GM21825 (cell line): ENCODE measurements at regions not wholly inside any gene's neighbourhood (a gene's known extent, or its start where the extent isn't known, plus 50 kb on each side); places are given as distances from the start of the nearest gene placed in this dataset.

Experiments used
- ATAC-seq: cut with Tn5 transposase; IDR thresholded peaks from one replicate; pipeline ENCODE4 v1.9.1; 2021; ENCODE audit warnings: mild to moderate bottlenecking, moderate library complexity; ENCODE audit not compliant: unreplicated experiment

- ATAC-seq, result no peak
These were observed 142.5 kb upstream of the ROBO1 start for GRCh38 chr3:79910337-79910736.

GRCh38 chr3:79906106-79906505 lies 138.3 kb upstream of the ROBO1 start:
- no peak for ATAC-seq

DNA sequence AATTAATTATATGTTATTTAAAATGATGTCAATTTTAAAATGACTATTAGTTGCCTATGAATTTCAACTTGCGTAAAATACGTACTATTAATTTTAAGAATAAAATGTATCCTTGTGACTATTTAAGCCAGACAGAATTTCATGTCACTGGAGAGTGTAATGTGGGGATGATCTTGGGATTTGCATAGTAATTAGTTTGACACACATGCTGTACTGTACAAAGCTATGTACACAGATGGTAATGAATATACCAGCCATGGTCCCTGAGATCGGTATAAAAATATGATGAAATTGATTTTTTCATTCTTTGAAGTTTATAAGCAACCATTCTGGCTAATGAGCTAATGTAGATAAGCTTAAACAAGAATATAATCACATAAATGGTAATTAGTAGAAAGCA lies 134.4 kb upstream of the ROBO1 start:
- no peak for ATAC-seq

DNA sequence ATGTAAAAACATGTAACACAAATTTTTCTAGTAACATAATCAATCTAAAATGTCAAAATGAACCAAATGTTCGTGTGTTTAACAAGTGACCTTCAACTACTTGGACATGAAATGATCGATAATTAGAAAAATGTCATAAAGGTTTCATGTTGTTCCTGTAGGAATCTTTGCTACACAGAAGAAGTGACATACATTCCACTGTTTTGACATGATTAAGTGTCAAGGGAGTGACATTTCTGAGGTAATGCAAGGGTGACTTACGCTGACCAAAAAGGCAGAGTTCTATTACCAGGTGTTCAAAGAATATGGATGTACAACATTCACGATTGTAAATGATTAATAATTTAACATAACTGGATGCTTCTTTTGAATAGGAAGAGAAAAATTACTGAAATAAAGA lies 131.1 kb upstream of the ROBO1 start:
- ATAC-seq, result no peak

DNA sequence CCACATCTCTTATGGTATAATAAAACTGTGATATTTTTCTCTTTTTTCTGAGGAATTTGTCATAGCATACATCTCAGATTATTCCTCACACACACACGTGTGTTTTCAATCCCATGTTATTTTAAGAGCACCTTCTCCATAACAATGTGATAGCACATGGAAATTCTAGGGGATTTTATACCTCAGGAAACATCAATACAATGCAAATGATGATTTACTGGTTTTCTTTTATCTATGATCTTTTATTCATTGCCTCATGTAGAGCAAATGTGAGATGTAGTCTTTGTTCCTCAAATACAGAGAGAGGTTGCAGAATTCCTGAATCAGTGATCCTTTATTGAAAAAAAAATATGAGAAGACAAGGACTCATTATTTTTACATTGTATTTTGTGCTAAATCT lies 128.3 kb upstream of the ROBO1 start:
- no peak for ATAC-seq

GRCh38 chr3:79887213-79887612 lies 119.4 kb upstream of the ROBO1 start:
- no peak for ATAC-seq

GRCh38 chr3:79886204-79886603 lies 118.4 kb upstream of the ROBO1 start:
- no peak for ATAC-seq

GRCh38 chr3:79885407-79885806 lies 117.6 kb upstream of the ROBO1 start:
- ATAC-seq, result no peak

DNA sequence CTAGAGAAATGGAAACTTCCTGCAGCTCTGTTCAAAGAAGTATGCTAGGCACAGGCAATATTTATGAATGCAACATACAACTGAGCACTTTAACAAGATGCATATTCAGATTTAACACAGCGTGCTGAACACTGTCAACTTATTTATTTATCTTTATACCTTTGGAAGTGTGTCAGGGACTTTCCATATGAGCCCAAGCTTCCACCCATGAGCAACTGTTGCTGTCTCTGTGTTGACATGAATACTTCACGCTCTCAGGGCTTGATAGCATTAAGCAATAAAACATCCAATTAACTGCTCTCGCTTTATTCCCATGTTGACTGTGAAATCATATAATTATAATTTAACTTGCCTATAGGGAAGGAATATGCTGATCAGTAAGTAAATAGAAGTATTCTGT lies 116.6 kb upstream of the ROBO1 start:
- ATAC-seq, result no peak

GRCh38 chr3:79881431-79881830 lies 113.6 kb upstream of the ROBO1 start:
- no peak for ATAC-seq

- no peak for ATAC-seq
These were observed 110.9 kb upstream of the ROBO1 start for GRCh38 chr3:79878708-79879107.

DNA sequence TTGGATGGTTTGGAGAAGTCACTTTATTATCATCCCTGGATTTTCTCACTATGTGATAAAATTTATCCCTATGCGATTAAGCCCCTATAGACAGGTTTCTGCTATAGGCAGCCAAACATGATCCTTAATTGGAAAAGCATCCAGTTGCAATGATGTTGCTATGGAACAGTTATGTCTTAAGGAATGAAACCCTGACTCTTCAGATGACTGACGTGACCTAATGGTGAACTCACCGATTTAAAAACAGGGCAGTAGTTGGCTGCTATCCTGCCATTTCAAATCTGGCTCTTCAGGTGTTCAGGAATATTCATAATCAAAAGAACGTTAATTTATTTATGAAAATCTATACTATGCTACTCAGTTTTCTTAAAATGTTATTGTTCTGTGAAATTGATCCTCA lies 106.8 kb upstream of the ROBO1 start:
- no peak for ATAC-seq

DNA sequence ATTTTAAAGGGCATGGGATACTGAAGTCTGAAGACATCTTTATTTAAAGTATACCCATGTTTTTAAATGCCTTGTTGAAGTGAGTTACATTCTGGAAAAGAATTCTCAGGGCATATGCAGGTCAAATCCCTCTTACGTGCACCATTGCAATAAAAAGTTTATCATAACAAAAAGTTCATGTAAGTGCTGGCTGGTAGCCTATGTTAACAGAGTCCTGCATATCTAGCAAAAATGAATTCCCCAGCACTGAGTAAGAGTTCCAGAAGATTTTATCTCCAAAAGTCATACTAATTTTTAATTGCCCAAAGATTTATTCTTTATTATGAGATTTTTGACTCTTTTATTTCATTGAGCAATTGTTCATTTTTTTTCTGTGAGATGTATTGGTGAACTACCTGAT lies 104.7 kb upstream of the ROBO1 start:
- ATAC-seq, result no peak

DNA sequence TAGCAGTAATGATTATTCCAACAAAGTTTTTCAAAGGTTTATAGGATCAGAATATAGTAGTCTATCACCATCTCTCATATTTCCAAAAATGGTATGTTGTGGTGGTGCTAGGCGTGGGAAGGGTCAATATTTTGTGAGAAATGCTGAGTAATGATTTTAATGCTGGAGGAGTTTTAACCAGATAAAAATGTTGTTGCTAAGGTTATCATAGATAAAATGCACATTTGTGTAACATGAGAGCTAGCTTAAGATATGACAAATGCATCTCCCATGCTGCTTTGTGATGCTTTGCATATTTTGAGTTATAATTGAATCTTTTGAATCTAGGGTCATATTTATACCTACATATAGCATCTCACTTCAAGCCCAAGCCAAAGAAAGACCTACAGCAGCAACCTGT lies 103.9 kb upstream of the ROBO1 start:
- no peak for ATAC-seq

- ATAC-seq, result no peak
These were observed 102.5 kb upstream of the ROBO1 start for GRCh38 chr3:79870313-79870620.

- no peak for ATAC-seq
These were observed 101.9 kb upstream of the ROBO1 start for GRCh38 chr3:79869461-79870312.

DNA sequence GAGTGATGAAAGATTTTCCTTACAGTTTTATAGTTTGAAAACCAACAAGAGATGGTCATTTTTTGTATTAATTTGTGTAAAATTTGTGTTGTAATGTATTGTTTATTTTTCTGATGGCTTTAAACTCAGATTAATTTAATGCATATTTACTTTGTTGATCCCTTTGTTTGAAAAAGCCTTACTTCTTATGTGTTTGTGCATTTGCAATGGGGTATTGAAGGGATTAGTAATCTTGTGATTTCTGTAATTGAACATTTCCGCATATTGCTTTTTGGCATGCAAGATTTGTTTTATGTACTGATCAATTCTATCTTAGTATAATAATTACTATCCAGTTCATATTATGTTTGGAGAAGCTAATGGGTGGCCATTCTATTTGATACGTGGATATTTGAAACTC lies 98.4 kb upstream of the ROBO1 start:
- no peak for ATAC-seq

DNA sequence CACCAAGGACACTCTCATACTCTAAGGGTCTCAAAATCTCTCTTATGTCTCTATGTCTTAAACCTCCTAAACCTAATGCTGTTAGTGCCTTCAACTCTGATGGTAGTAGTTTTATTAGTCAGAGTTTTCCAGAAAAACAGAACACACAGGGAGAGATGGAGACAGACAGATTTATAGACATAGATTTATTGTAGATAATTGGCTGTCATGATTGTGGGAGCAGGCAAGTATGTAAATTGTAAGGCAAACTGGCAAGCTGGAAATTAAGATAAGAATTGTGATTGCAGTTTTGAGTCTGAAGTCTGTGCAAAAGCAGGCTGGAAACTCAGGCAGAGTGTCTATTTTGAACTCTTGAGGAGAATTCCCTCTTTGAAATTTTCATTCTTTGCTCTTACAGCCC lies 96.3 kb upstream of the ROBO1 start:
- no peak for ATAC-seq

- no peak for ATAC-seq
These were observed 81.1 kb upstream of the ROBO1 start for GRCh38 chr3:79848876-79849275.

DNA sequence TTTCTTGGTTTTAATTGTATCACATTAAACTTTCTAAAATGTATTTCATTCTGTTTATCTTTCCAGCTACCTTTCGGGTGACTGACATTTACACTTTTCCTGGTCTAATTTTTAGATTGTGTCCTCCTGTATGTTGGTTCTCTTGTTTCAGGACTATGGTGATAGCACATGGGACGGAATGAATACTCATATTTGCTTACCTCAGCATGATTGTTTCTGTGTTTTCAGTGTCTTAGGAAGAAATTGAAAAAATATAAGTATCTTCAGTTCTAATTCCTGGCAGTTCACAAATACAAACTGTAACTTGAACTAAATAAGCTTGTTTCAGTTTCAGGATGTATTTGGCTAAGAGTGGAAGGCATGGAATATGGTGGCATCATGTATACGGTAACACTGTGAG lies 80.1 kb upstream of the ROBO1 start:
- no peak for ATAC-seq

GRCh38 chr3:79846148-79846933 lies 78.5 kb upstream of the ROBO1 start:
- no peak for ATAC-seq

- ATAC-seq, result no peak
These were observed 77.7 kb upstream of the ROBO1 start for GRCh38 chr3:79845546-79845945.

DNA sequence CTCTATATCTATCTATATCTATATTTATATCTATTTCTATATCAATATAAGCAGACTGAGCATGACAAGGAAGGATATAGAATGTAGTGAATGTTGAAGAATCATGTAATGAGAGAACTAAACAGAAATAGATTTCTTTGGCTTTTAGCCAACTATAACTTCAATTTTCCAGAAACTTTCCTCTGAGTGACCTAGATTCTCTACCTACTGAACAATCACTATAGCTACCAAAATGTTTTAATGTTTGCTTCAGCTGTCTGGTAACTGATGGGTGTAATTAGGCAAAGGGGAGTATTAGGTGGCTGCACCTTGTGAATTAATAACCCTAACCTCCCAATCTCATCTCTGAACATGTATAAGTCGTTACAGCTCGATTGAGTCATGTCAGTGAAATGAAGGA lies 76.4 kb upstream of the ROBO1 start:
- ATAC-seq, result no peak
